Cardiac fibroblast (primary cell): ENCODE measurements at regions not wholly inside any gene's neighbourhood (a gene's known extent, or its start where the extent isn't known, plus 50 kb on each side); places are given as distances from the start of the nearest gene placed in this dataset.

Source experiments
- DNase-seq, 2 donors: peaks; one replicate each; pipeline versions ENCODE4 v3.0.0 to v3.0.0-alpha.2; 2010; ENCODE audit warnings: low read depth in 2 of 2
- H3K4me3 ChIP-seq, 2 donors: replicated peaks in 1 of 2; 1 replicate in 1 of 2; 2 replicates in 1 of 2; pipeline ENCODE4 v1.5.1; 2011; ENCODE audit warnings: low read depth in 2 of 2, low read length in 2 of 2, mild to moderate bottlenecking in 2 of 2, moderate library complexity in 1 of 2
- TF ChIP-seq, protein P1 (sequence below): IDR thresholded peaks from one replicate; pipeline ENCODE4 v1.5.1; 2011; ENCODE audit warnings: low read depth, mild to moderate bottlenecking, low read length, inconsistent platforms

DNA sequence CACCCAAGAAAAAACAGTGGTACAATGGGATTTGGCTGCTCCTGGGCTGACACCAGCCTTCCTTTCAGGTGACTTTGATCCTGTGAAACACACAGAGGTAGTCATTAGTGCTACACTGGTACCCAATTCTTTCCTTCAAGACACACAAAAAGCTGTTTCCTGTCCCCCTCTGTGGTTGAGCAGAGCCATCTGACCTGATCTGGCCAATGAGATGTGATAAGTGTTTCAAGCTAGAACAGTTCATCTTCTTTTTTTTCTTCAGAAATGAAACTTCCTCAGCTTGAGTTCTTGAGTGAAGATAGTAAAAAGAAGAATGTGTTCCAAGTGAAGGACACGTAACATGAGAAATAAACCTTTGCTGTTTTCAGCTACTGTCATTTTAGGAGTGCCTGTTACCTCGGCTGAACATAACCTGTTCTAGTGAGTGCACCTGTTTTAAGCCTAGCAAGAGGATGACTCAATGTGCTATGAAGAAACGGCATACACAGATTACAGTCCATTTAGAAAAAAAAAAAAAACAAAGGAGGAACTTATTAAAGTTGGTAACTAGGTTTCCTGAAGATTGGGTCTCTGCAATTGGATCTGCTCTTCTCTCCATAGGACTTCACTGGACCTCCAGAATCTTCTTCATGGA lies 287.8 kb downstream of the GAS1 start:
- TF ChIP-seq, protein P1, sequence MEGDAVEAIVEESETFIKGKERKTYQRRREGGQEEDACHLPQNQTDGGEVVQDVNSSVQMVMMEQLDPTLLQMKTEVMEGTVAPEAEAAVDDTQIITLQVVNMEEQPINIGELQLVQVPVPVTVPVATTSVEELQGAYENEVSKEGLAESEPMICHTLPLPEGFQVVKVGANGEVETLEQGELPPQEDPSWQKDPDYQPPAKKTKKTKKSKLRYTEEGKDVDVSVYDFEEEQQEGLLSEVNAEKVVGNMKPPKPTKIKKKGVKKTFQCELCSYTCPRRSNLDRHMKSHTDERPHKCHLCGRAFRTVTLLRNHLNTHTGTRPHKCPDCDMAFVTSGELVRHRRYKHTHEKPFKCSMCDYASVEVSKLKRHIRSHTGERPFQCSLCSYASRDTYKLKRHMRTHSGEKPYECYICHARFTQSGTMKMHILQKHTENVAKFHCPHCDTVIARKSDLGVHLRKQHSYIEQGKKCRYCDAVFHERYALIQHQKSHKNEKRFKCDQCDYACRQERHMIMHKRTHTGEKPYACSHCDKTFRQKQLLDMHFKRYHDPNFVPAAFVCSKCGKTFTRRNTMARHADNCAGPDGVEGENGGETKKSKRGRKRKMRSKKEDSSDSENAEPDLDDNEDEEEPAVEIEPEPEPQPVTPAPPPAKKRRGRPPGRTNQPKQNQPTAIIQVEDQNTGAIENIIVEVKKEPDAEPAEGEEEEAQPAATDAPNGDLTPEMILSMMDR = no peak
- no peak for DNase-seq
- no peak overlapping the region for H3K4me3 ChIP-seq

DNA sequence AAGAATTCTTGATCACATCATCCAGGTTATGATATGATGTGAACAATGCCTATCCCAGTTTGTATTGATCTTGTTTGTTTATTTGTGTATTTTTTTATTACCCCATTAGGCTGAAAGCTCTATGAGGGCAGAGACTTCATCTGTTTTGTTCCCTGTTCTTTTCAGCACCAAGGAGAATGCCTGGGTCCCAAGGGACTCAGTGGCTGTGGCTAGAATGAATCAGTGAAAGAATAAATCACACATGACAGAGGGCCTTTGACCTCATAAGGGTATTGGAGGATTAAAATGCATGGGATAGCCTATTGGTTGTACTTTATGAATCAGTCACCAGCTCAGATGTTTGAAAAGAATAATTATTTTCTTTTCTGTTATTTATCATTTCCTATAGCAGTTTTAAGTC lies 292.2 kb downstream of the GAS1 start:
- TF ChIP-seq, protein P1 = no peak
- H3K4me3 ChIP-seq = no peak overlapping the region
- peak in 1 of 2 donors; percentile 42 for DNase-seq

DNA sequence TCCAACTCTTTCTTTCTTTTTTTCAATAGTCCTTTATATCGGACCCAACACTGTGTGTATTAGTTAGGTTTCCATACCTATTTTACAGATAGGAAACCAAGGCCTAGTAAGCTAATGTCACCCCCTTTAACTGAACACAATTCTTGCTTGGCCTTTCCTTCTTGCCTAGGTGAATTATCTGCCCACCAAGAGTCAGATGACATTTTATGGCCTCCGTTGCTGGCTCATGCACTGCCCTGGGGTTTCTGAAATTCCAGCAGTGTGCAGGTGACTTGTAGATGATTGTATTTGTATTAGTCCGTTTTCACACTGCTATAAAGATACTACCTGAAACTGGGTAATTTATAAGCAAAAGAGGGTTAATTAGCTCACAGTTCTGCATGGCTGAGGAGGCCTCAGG lies 293.8 kb downstream of the GAS1 start:
- no peak for DNase-seq
- H3K4me3 ChIP-seq = no peak overlapping the region
- TF ChIP-seq, protein P1 = no peak

DNA sequence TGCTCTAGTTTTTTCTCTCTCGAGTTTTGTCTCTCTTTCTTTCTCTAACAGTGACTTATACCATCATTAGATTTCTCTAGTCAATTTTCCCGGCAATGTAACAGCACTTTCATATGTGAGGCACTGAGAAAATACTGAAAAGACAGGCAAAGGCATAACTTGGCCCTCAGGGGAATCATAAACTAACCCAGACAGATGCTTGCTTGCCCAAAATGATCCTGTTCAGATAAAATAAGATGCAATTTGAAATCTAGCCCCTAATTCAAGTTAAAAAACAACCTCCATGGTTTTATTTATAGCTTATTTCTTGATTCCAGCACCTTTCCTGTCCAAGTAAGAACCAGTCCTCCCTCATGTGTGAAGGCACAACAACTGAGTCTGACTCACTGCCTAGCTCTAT lies 294.6 kb downstream of the GAS1 start:
- DNase-seq = no peak
- no peak overlapping the region for H3K4me3 ChIP-seq
- TF ChIP-seq, protein P1 = no peak

DNA sequence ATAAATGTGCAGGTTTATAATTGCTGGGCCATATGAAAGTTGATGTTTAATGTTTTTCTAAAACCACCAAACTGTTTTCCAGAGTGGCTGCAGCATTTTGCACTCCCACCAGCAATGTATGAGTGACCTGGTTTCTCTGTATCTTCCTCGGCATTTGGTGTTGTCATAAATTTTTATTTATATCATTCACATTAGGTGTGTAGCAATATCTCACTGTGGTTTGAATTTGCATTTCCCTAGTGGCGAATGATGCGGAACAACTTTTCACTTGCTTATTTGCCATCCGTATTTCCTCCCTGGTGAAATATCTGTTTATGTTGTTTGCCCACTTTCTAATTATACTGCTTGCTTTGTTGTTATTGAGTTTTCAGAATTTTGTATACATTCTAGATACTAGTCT lies 295.7 kb upstream of the TUT7 start:
- TF ChIP-seq, protein P1 = no peak
- DNase-seq = no peak
- H3K4me3 ChIP-seq = no peak overlapping the region

DNA sequence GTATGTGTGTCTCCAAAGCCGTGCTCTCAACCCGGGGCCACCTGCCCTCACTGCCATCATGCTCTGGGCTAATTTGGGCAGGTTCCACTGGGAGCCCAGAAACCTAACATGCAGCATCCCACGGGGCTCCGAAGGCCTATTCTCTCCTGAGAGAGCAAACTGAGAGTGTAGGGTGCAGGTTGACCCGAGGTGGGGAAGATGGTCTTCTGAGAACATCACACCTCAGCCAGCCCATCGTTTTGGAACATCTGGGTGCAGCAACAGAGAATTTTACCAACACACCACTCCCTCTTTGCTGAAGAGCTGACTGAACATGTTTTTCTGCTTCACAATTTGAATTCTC lies 294.6 kb upstream of the TUT7 start:
- H3K4me3 ChIP-seq = no peak overlapping the region
- TF ChIP-seq, protein P1 = no peak
- no peak for DNase-seq

DNA sequence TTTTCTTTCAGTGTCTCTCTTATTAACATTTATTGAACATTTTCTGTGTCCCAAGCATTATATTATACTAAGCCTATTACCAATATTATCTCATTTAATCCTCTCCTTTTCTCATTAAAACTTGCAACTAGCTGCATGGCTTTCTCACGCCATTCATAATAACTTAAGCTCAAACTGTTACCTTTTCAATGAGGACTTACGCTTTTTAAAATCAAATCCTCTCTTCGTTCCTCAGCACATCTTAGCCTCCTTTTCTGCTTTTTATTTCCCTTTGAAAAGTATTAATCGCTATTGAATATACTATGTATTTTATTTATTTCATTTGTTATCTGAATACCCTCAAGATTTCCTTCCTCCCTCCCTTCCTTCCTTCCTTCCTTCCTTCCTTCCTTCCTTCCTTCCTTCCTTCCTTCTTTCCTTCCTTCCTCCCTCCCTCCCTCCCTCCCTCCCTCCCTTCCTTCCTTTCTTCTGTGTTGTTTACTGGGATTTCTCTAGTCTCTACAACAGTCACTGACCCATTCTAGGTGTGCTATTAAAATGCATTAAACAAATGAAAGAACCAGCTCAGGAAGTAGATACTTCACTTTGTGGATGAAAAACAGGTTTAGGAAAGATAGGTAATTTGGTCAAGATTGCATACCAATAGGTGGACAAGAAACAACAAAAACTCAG lies 294.1 kb upstream of the TUT7 start:
- no peak for DNase-seq
- H3K4me3 ChIP-seq = no peak overlapping the region
- TF ChIP-seq, protein P1 = no peak
